IMR-90 (cell line): ENCODE measurements at regions not wholly inside any gene's neighbourhood (a gene's known extent, or its start where the extent isn't known, plus 50 kb on each side); places are given as distances from the start of the nearest gene placed in this dataset.

Experiments
- ATAC-seq: fragments of 200-7000 bp; cut with Tn5 transposase; 2 replicates; pipeline ENCODE4 v1.9.1; 2020; ENCODE audit warnings: low read depth, mild to moderate bottlenecking, moderate library complexity
- BruUV-seq: library from RNA; stranded (reverse); fragments of 400-500 nt; replicated peaks from 2 replicates; lab custom pipeline; 2021; lab: Mats Ljungman, UMichigan
- CTCF ChIA-PET: fragments of 300-600 bp; formaldehyde crosslinking; extraction: SDS; loops from one replicate; lab custom pipeline; 2021; ENCODE audit warnings: antibody characterized with exemption; lab: Yijun Ruan, JAX
- POLR2A ChIA-PET: fragments of 300-600 bp; sonication (Branson Sonifier 250); formaldehyde crosslinking; loops from one replicate; lab custom pipeline; 2022; ENCODE audit warnings: antibody characterized with exemption; ENCODE audit not compliant: unreplicated experiment; lab: Charles Lee
- DNase-seq: peaks from one replicate; pipeline ENCODE4 v3.0.0; 2013
- H2AFZ ChIP-seq: replicated peaks from 2 replicates; pipeline ENCODE3; 2013; ENCODE audit warnings: low read length, mild to moderate bottlenecking; ENCODE audit not compliant: poor library complexity
- H2AK5ac ChIP-seq: 2 replicates; pipeline ENCODE4 v1.6.1; 2013; ENCODE audit warnings: low read depth, low read length, inconsistent platforms
- H2AK9ac ChIP-seq: replicated peaks from 2 replicates; pipeline ENCODE3; 2013; ENCODE audit warnings: mild to moderate bottlenecking, low read depth, low read length, moderate library complexity; ENCODE audit not compliant: poor library complexity
- H2BK120ac ChIP-seq: 2 replicates; pipeline ENCODE4 v1.6.1; 2013; ENCODE audit warnings: low read depth, low read length, inconsistent platforms
- H2BK15ac ChIP-seq: 3 replicates; pipeline ENCODE4 v1.6.1; 2013; ENCODE audit warnings: low read depth, low read length, inconsistent platforms
- H2BK20ac ChIP-seq: 2 replicates; pipeline ENCODE4 v1.6.1; 2013; ENCODE audit warnings: low read depth, mild to moderate bottlenecking, inconsistent platforms, low read length, moderate library complexity
- H2BK5ac ChIP-seq: 2 replicates; pipeline ENCODE4 v1.6.1; 2013; ENCODE audit warnings: mild to moderate bottlenecking, low read depth, low read length, inconsistent platforms; ENCODE audit not compliant: poor library complexity, severe bottlenecking
- H3K14ac ChIP-seq: replicated peaks from 2 replicates; pipeline ENCODE4 v1.6.1; 2013; ENCODE audit warnings: low read depth, low read length, inconsistent platforms
- H3K18ac ChIP-seq: 2 replicates; pipeline ENCODE4 v1.6.1; 2013; ENCODE audit warnings: low read depth, low read length, control low read depth
- H3K23ac ChIP-seq: 2 replicates; pipeline ENCODE4 v1.6.1; 2013; ENCODE audit warnings: low read depth, low read length, inconsistent platforms
- H3K27ac ChIP-seq: 2 replicates; pipeline ENCODE4 v1.5.1; 2013; ENCODE audit warnings: mild to moderate bottlenecking, control low read depth, low read length; ENCODE audit not compliant: insufficient read depth
- H3K27me3 ChIP-seq: 2 replicates; pipeline ENCODE4 v1.6.1; 2013; ENCODE audit warnings: low read length; ENCODE audit not compliant: control insufficient read depth, insufficient read depth
- H3K36me3 ChIP-seq: 2 replicates; pipeline ENCODE4 v1.6.1; 2013; ENCODE audit warnings: low read length, mixed read lengths; ENCODE audit not compliant: control insufficient read depth, insufficient read depth
- H3K4ac ChIP-seq: 2 replicates; pipeline ENCODE4 v1.6.1; 2013; ENCODE audit warnings: low read depth, low read length, inconsistent platforms
- H3K4me1 ChIP-seq: 2 replicates; pipeline ENCODE4 v1.6.1; 2013; ENCODE audit warnings: low read length, mixed read lengths; ENCODE audit not compliant: control insufficient read depth, insufficient read depth
- H3K4me2 ChIP-seq: 2 replicates; pipeline ENCODE4 v1.6.1; 2013; ENCODE audit warnings: low read depth, mild to moderate bottlenecking, control low read depth, low read length, moderate library complexity
- H3K4me3 ChIP-seq: 2 replicates; pipeline ENCODE4 v1.5.1; 2013; ENCODE audit warnings: low read depth, mild to moderate bottlenecking, control low read depth, low read length, moderate library complexity; ENCODE audit not compliant: insufficient read depth
- H3K56ac ChIP-seq: 2 replicates; pipeline ENCODE4 v1.6.1; 2013; ENCODE audit warnings: low read length, inconsistent platforms; ENCODE audit not compliant: insufficient read depth; ENCODE audit errors: extremely low read depth
- H3K79me1 ChIP-seq, 2 experiments: 2 replicates each; pipeline ENCODE4 v1.6.1; 2013; ENCODE audit warnings: low read length in 2 of 2, inconsistent platforms in 1 of 2, low read depth in 1 of 2
- H3K9ac ChIP-seq: 2 replicates; pipeline ENCODE4 v1.6.1; 2013; ENCODE audit warnings: low read depth, low read length, control low read depth
- H3K9me1 ChIP-seq: 2 replicates; pipeline ENCODE4 v1.6.1; 2013; ENCODE audit warnings: low read length, inconsistent platforms; ENCODE audit not compliant: insufficient read depth
- H3K9me3 ChIP-seq: 2 replicates; pipeline ENCODE4 v1.6.1; 2013; ENCODE audit warnings: low read length; ENCODE audit not compliant: control insufficient read depth, insufficient read depth
- H4K20me1 ChIP-seq: 2 replicates; pipeline ENCODE4 v1.6.1; 2013; ENCODE audit warnings: low read length, inconsistent platforms; ENCODE audit not compliant: insufficient read depth
- H4K5ac ChIP-seq: 2 replicates; pipeline ENCODE4 v1.6.1; 2013; ENCODE audit warnings: mild to moderate bottlenecking, low read depth, low read length, control low read depth
- H4K8ac ChIP-seq, 2 experiments: 2 replicates each; pipeline ENCODE4 v1.6.1; 2013; ENCODE audit warnings: low read depth in 2 of 2, low read length in 2 of 2, control low read depth in 1 of 2, inconsistent platforms in 1 of 2
- H4K91ac ChIP-seq: 2 replicates; pipeline ENCODE4 v1.6.1; 2013; ENCODE audit warnings: low read depth, low read length, inconsistent platforms; ENCODE audit not compliant: insufficient read depth
- BHLHE40 ChIP-seq: fragments of 150-350 bp; IDR thresholded peaks from 2 replicates; pipeline ENCODE4 v1.6.1; 2016; ENCODE audit warnings: mild to moderate bottlenecking, low read depth, low read length
- CEBPB ChIP-seq: IDR thresholded peaks from 2 replicates; pipeline ENCODE4 v1.6.1; 2012; ENCODE audit warnings: low read depth, low read length, improper control_type of control experiment
- CHD1 ChIP-seq: IDR thresholded peaks from 2 replicates; pipeline ENCODE4 v1.6.1; 2012; ENCODE audit warnings: low read depth, low read length, improper control_type of control experiment
- FOS ChIP-seq: fragments of 150-350 bp; IDR thresholded peaks from 2 replicates; pipeline ENCODE4 v1.6.1; 2016; ENCODE audit warnings: low read depth, low read length
- MAFK ChIP-seq: IDR thresholded peaks from 2 replicates; pipeline ENCODE4 v1.6.1; 2012; ENCODE audit warnings: low read depth, low read length, improper control_type of control experiment
- MAZ ChIP-seq: IDR thresholded peaks from 2 replicates; pipeline ENCODE4 v1.6.1; 2012; ENCODE audit warnings: low read depth, mild to moderate bottlenecking, low read length, improper control_type of control experiment, moderate library complexity, borderline replicate concordance
- MXI1 ChIP-seq: IDR thresholded peaks from 2 replicates; pipeline ENCODE4 v1.6.1; 2012; ENCODE audit warnings: low read depth, mild to moderate bottlenecking, low read length, moderate library complexity, borderline replicate concordance
- NFE2L2 ChIP-seq: fragments of 150-350 bp; IDR thresholded peaks from 2 replicates; pipeline ENCODE4 v1.6.1; 2016; ENCODE audit warnings: low read depth, mild to moderate bottlenecking, low read length
- POLR2A ChIP-seq: IDR thresholded peaks from 2 replicates; pipeline ENCODE4 v1.6.1; 2012; ENCODE audit warnings: mild to moderate bottlenecking, low read depth, low read length
- RAD21 ChIP-seq: IDR thresholded peaks from 2 replicates; pipeline ENCODE4 v1.6.1; 2012; ENCODE audit warnings: low read length, improper control_type of control experiment
- RCOR1 ChIP-seq: IDR thresholded peaks from 2 replicates; pipeline ENCODE4 v1.6.1; 2012; ENCODE audit warnings: mild to moderate bottlenecking, low read length, improper control_type of control experiment; ENCODE audit not compliant: insufficient replicate concordance
- RFX5 ChIP-seq: IDR thresholded peaks from 2 replicates; pipeline ENCODE4 v1.8.0; 2012; ENCODE audit warnings: low read depth, mild to moderate bottlenecking, low read length, moderate library complexity
- SMC3 ChIP-seq: fragments of 150-350 bp; IDR thresholded peaks from 2 replicates; pipeline ENCODE4 v1.6.1; 2016; ENCODE audit warnings: low read depth, mild to moderate bottlenecking, antibody characterized with exemption, low read length, moderate library complexity
- WGBS, 2 experiments: methylation state at CpG; one replicate each; pipeline versions ENCODE4 v1.1.5 to v1.1.7; 2013; ENCODE audit warnings: missing lambda C conversion rate in 2 of 2; ENCODE audit not compliant: insufficient read length in 1 of 2; ENCODE audit errors: extremely low coverage in 2 of 2; 5-methylcytosine and 5-hydroxymethylcytosine counted together
- dilution Hi-C: fragments of 300-500 bp; cut with HindIII; formaldehyde crosslinking; loops from one replicate; pipeline ENCODE4 v1.14.3; 2018; ENCODE audit warnings: low sequenced_read_pairs; ENCODE audit not compliant: unreplicated experiment
- in situ Hi-C: fragments of 300-500 bp; cut with MboI; formaldehyde crosslinking; loops from 3 replicates; pipeline ENCODE4 v1.14.3; 2019; ENCODE audit warnings: low sequenced_read_pairs, inconsistent platforms, mixed read lengths
- intact Hi-C: fragments of 100-400 bp; cut with micrococcal nuclease; formaldehyde crosslinking; loops from 2 replicates; pipeline ENCODE4 v1.10.0; 2022
- TF ChIP-seq, protein P1 (sequence below): conservative IDR thresholded peaks from 2 replicates; pipeline ENCODE4 v1.5.1; 2012; ENCODE audit warnings: mild to moderate bottlenecking, low read depth, low read length, improper control_type of control experiment
- TF ChIP-seq, protein P2 (sequence below): fragments of 150-350 bp; IDR thresholded peaks from 2 replicates; pipeline ENCODE4 v1.6.1; 2016; ENCODE audit warnings: low read depth, mild to moderate bottlenecking, low read length, moderate library complexity, borderline replicate concordance
- TF ChIP-seq, protein P3 (sequence below): fragments of 150-350 bp; IDR thresholded peaks from 2 replicates; pipeline ENCODE4 v1.6.1; 2017; ENCODE audit warnings: mild to moderate bottlenecking, antibody characterized with exemption, low read length, low read depth

DNA sequence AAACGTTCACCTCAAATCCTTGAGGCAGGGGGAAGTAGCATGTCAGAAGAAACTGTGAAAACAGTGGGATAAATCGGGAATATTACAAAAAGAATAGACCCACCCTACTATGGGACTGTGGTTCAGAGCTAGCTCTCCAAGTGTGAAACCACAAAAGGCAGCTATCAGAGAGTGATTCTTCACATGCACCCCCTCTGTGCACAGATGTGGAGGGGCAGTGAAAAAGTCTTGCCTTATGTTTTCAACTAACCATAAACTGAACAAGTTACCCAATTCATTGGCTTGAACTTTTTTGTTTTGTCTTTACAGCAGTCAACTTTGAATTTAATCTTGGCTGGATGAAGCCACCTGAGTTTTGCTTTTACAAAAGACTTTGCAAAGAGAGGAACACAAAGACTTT is 98.8 kb upstream of the NR4A3 start:
- POLR2A ChIA-PET: no interaction called here

More for the DNA sequence above, 98.8 kb upstream of the NR4A3 start:
- no peak overlapping the region for H4K91ac ChIP-seq
- no peak overlapping the region for H3K27ac ChIP-seq
- H3K27me3 ChIP-seq: peaks cover 10% of the 10 kb centered on the region; the same call in 1 of the 2 replicates
- no CpG with 5 or more reads among the region's 2 CpGs for WGBS, 2 experiments
- no peak overlapping the region for H4K5ac ChIP-seq
- H3K79me1 ChIP-seq: no peaks in the 10 kb centered on the region
- no peaks in the 10 kb centered on the region for H3K9me1 ChIP-seq
- intact Hi-C loops: no loop called here
- no peaks in the 10 kb centered on the region for H3K9me3 ChIP-seq
- H3K4me2 ChIP-seq: no peak overlapping the region
- no TSS peak for BruUV-seq
- H2BK15ac ChIP-seq: no peak overlapping the region
- H4K20me1 ChIP-seq: no peaks in the 10 kb centered on the region
- no peak overlapping the region for H2AK5ac ChIP-seq
- ATAC-seq (no peak), DNase-seq (no peak)
- no peak overlapping the region for H3K4me3 ChIP-seq
- dilution Hi-C loops: no loop called here
- no peak overlapping the region for H3K23ac ChIP-seq
- H3K18ac ChIP-seq: no peak overlapping the region
- H4K8ac ChIP-seq: no peak overlapping the region
- no peak overlapping the region for H3K4ac ChIP-seq
- no peak overlapping the region for H2BK5ac ChIP-seq
- CTCF ChIA-PET: no interaction called here
- no peak for TF ChIP-seq SMC3
- no peak for TF ChIP-seq POLR2A
- no peak for TF ChIP-seq RFX5
- TF ChIP-seq, protein P1, sequence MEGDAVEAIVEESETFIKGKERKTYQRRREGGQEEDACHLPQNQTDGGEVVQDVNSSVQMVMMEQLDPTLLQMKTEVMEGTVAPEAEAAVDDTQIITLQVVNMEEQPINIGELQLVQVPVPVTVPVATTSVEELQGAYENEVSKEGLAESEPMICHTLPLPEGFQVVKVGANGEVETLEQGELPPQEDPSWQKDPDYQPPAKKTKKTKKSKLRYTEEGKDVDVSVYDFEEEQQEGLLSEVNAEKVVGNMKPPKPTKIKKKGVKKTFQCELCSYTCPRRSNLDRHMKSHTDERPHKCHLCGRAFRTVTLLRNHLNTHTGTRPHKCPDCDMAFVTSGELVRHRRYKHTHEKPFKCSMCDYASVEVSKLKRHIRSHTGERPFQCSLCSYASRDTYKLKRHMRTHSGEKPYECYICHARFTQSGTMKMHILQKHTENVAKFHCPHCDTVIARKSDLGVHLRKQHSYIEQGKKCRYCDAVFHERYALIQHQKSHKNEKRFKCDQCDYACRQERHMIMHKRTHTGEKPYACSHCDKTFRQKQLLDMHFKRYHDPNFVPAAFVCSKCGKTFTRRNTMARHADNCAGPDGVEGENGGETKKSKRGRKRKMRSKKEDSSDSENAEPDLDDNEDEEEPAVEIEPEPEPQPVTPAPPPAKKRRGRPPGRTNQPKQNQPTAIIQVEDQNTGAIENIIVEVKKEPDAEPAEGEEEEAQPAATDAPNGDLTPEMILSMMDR: no peak
- no peak for TF ChIP-seq MAFK
- TF ChIP-seq MAZ: no peak
- no peak for TF ChIP-seq RAD21
- TF ChIP-seq, protein P2, sequence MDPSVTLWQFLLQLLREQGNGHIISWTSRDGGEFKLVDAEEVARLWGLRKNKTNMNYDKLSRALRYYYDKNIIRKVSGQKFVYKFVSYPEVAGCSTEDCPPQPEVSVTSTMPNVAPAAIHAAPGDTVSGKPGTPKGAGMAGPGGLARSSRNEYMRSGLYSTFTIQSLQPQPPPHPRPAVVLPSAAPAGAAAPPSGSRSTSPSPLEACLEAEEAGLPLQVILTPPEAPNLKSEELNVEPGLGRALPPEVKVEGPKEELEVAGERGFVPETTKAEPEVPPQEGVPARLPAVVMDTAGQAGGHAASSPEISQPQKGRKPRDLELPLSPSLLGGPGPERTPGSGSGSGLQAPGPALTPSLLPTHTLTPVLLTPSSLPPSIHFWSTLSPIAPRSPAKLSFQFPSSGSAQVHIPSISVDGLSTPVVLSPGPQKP: no peak
- no peak for TF ChIP-seq CEBPB
- no peak for TF ChIP-seq FOS
- no peak for TF ChIP-seq BHLHE40
- TF ChIP-seq MXI1: no peak
- no peak for TF ChIP-seq RCOR1
- TF ChIP-seq CHD1: no peak
- no peak for TF ChIP-seq NFE2L2
- TF ChIP-seq, protein P3, sequence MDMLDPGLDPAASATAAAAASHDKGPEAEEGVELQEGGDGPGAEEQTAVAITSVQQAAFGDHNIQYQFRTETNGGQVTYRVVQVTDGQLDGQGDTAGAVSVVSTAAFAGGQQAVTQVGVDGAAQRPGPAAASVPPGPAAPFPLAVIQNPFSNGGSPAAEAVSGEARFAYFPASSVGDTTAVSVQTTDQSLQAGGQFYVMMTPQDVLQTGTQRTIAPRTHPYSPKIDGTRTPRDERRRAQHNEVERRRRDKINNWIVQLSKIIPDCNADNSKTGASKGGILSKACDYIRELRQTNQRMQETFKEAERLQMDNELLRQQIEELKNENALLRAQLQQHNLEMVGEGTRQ: no peak
- in situ Hi-C loops: no loop called here
- no peak overlapping the region for H3K9ac ChIP-seq
- no peaks in the 10 kb centered on the region for H3K36me3 ChIP-seq
- H2BK20ac ChIP-seq: no peak overlapping the region
- no peak overlapping the region for H3K56ac ChIP-seq
- no peak overlapping the region for H3K14ac ChIP-seq
- H2BK120ac ChIP-seq: no peak overlapping the region
- no peak overlapping the region for H2AFZ ChIP-seq
- no peak overlapping the region for H2AK9ac ChIP-seq
- H3K4me1 ChIP-seq: no peaks in the 10 kb centered on the region
